Activated CD4-positive, alpha-beta T cell treated with anti-CD3 and anti-CD28 coated beads for 4 hours (primary cell): ENCODE measurements at regions not wholly inside any gene's neighbourhood (a gene's known extent, or its start where the extent isn't known, plus 50 kb on each side); places are given as distances from the start of the nearest gene placed in this dataset.
"Not testable (repeated sequence)": the region's sequence is repeated elsewhere in the genome, so short reads cannot be mapped to it uniquely, and the experiment has no call there.

Experiments used
- DNase-seq, 2 donors: peaks; one replicate each; pipeline ENCODE4 v3.0.0-alpha.2; 2020

- DNase-seq: not testable (repeated sequence)
Measured at GRCh38 chr5:34189246-34189645, 146.2 kb upstream of the C1QTNF3 start.

GRCh38 chr5:34189752-34190411 lies 146.9 kb upstream of the C1QTNF3 start:
- not testable (repeated sequence) for DNase-seq

GRCh38 chr5:34190466-34190865 lies 147.5 kb upstream of the C1QTNF3 start:
- not testable (repeated sequence) for DNase-seq

- not testable (repeated sequence) for DNase-seq
Measured at GRCh38 chr5:34191279-34191744, 148.3 kb upstream of the C1QTNF3 start.

GRCh38 chr5:34192064-34192922 lies 149.3 kb upstream of the C1QTNF3 start:
- DNase-seq: not testable (repeated sequence)

- DNase-seq: not testable (repeated sequence)
Measured at GRCh38 chr5:34192923-34193262, 149.9 kb upstream of the C1QTNF3 start.

GRCh38 chr5:34193297-34193696 lies 150.3 kb upstream of the C1QTNF3 start:
- not testable (repeated sequence) for DNase-seq

- not testable (repeated sequence) for DNase-seq
Measured at GRCh38 chr5:34193804-34194203, 150.8 kb upstream of the C1QTNF3 start.

GRCh38 chr5:34196091-34196490 lies 153.1 kb upstream of the C1QTNF3 start:
- DNase-seq: not testable (repeated sequence)

GRCh38 chr5:34205347-34205746 lies 162.3 kb upstream of the C1QTNF3 start:
- DNase-seq: not testable (repeated sequence)

GRCh38 chr5:34217386-34217785 lies 174.4 kb upstream of the C1QTNF3 start:
- not testable (repeated sequence) for DNase-seq

- not testable (repeated sequence) for DNase-seq
Measured at GRCh38 chr5:34221329-34222073, 178.5 kb upstream of the C1QTNF3 start.

- not testable (repeated sequence) for DNase-seq
Measured at GRCh38 chr5:34223158-34223557, 180.1 kb upstream of the C1QTNF3 start.

GRCh38 chr5:34230402-34230801 lies 187.4 kb upstream of the C1QTNF3 start:
- DNase-seq: not testable (repeated sequence)

GRCh38 chr5:34243802-34244201 lies 200.8 kb upstream of the C1QTNF3 start:
- DNase-seq: not testable (repeated sequence)

- DNase-seq: peak; percentile 69
Measured at GRCh38 chr5:34244281-34245031, 201.4 kb upstream of the C1QTNF3 start.

GRCh38 chr5:34245032-34245394 lies 202.0 kb upstream of the C1QTNF3 start:
- peak in 1 of 2 donors; percentile 49 for DNase-seq

- peak in 1 of 2 donors; percentile 0 for DNase-seq
Measured at GRCh38 chr5:34245813-34246212, 202.8 kb upstream of the C1QTNF3 start.

- not testable (repeated sequence) for DNase-seq
Measured at GRCh38 chr5:34258598-34258997, 215.6 kb upstream of the C1QTNF3 start.

- DNase-seq: not testable (repeated sequence)
Measured at GRCh38 chr5:34261020-34261419, 218.0 kb upstream of the C1QTNF3 start.

- DNase-seq: not testable (repeated sequence)
Measured at GRCh38 chr5:34266151-34266550, 223.1 kb upstream of the C1QTNF3 start.

GRCh38 chr5:34296759-34297158 lies 253.7 kb upstream of the C1QTNF3 start:
- DNase-seq: not testable (repeated sequence)
